Ecto neural progenitor cell (in vitro differentiated cells): ENCODE measurements at regions not wholly inside any gene's neighbourhood (a gene's known extent, or its start where the extent isn't known, plus 50 kb on each side); places are given as distances from the start of the nearest gene placed in this dataset.

ENCODE experiments used
- DNase-seq: peaks from one replicate; pipeline ENCODE4 v3.0.0-alpha.2; 2018; ENCODE audit warnings: low spot score

DNA sequence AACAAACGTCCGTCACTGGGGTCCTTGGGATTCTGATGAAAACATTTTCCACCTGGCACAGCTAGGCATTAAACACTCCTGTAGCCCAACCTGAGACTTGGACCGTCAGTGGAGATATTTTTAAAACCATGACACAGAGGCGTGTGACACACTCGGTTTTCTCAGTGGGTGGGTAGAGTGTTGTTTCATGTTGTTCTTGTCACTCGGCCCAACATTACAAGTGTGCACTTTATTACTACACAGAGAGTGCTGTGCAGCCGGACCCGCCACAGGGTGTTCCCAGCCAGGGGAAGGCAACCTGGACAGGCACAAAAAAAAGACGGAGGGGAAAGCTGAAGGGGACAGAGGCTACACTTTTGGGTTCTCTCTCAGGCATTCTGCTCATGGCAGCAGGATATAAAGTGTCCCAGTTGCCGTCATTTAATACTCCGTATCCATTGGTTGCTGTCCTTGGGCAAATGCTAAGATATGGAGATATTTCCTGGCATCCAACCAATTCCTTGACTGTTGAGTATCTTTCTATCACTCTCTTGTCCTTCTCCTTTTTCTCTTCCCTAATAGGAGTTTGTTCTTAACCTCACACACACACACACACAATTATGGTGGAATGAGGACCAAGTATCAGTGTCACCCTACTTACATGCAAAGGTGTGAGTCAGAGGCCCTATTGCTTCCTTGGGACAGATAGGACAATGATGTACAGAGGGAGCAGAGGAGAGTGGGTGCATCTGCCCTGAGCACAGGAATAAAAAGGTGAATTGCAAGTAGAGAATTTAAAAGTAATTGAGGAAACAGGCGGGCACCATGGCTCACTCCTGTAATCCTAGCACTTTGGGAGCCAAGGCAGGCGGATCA lies 154.1 kb upstream of the SOX9 start:
- DNase-seq = no peak

DNA sequence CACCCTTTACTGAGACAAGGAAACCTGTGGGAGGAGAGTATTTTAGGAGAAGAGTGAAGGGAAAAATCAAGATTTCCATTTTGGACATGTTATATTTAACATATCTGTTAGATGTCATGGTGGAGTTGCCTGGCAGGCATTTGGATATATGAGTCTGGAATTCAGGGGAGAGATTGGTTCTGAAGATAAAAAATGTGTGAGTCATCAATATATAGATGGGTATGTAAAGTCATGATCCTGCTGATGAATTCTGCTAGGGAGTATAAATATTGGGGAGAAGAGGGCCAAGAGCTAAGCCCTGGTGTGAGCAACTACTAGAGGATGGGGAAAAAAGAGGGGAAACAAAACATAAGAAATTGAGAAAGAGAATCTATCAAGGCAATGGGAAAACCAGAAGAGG lies 151.3 kb upstream of the SOX9 start:
- no peak for DNase-seq

DNA sequence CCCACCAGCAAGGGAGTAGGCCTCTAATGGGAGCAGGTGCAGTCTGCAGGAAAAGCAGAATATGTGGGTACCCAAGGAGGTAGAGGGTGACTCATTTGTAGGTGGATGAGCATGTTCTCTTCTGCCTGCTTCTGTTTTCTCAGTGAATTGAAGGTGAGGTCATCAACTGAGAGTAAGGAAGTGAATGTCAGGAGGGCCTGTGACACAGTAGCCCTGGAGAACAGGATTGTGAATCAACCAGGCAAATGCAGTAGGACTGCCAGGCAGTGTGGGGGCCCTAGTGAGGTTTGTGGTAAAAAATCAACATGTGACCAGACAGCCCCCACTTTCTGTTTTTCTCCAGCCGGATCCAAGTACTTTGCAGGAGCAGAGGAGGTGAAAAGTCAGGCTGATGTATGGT lies 150.5 kb upstream of the SOX9 start:
- no peak for DNase-seq

DNA sequence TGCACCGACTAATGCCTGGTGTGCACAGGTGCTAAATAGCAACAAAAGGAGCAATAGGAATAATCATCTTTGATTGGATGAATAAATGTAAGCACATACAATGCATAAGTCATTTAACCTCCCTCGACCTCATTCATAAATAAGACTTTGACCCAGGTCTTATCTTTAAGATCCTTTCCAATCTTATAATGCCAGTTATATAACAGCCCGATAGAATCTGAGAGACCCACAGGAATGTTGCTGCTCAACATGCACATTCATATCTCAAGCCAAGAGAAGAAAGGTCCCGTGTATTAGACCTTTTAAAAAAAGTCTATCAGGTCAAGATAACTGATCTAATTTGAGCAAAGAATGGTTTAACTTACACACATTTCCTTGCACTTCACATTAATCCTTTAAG lies 146.8 kb upstream of the SOX9 start:
- DNase-seq = no peak

DNA sequence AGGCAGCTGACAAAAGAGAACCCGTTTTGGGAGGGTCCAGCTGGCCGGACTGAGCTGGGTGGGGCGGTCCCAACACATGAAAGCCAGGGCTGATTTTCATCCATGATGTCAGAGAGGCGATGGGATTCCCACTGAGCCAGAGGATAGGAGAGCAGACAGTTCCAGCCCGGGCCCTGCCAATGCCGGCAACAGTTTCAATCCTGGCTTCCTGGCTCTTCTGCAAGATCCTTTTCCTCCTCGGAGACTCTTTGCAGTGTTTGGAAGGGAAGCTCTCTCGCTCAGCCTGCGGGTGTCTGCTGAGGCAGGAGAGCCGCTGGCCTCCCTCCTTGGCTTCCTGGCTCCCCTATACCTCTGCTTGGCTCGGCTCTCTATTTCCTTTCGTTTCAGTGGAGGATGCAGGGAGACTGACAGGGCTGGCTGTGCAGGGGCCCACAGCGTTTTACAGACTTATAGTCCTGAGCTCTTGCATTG lies 145.5 kb upstream of the SOX9 start:
- DNase-seq = no peak

DNA sequence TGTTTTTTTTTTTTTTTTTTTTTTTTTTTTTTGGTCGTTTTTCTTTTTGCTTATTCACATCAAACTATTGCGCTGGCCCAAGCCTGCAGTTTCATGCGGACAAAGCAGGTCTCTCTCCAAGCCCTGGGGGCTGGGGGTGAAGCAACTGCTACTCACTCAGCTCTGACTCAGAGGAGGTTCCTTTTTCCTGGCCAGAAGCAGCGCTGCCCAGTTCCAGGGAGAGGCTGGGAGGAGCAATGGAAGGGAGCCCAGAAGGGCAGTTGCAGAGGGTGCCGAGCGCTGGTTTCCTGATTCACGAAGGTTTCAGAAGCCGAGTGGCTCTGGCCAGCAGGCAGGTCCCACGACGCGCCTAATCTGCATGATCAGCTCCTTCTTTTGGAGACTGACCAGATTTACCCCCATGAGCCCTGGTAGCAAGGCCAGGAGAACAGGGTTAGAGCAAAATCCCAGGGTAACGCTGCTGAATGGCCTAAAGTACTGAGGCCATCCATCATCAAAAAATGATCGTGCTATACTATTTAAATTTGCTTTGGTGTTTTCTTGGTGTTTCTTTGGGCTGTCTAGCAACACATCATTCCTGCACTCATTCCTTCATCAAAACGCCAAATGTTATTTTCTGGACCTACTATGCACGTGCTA lies 144.7 kb upstream of the SOX9 start:
- DNase-seq = peak; percentile 56

DNA sequence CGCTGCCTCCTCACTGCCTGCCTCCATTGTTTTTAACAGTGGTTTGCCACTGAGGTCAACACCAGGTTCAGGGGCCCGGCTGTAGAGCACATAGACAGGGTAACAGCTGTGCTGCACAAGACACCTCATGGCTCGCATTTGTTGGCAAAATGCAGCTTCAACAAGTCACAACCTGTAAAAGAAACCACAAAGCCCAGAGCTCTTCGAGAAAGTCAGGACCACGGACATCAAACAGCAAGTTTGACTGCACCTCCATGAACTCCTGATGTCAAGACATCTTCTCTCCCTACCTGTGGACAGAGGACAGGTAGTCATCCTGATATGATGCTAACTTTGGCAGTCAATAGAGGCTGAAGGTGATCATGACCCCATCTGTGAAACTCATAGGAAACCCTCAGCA lies 142.4 kb upstream of the SOX9 start:
- no peak for DNase-seq

DNA sequence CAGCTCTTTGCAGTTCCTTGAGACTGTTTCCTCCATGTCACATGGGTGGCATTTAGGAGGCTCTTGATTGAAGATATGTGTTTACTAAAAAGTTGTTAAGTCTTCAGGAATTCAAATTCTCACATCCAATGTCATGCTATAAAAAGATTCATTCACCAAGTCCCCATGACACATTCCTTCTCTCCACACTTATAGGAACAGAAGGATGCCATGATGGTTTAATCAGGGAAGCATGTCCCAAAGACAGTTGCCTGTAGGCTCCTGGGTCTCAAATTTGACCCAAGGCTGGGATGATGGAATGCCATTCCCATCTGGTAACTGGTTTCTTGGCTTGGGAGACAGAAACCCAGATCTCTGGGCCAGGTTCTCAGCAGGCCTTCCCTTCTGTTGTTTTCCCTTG lies 140.6 kb upstream of the SOX9 start:
- no peak for DNase-seq

DNA sequence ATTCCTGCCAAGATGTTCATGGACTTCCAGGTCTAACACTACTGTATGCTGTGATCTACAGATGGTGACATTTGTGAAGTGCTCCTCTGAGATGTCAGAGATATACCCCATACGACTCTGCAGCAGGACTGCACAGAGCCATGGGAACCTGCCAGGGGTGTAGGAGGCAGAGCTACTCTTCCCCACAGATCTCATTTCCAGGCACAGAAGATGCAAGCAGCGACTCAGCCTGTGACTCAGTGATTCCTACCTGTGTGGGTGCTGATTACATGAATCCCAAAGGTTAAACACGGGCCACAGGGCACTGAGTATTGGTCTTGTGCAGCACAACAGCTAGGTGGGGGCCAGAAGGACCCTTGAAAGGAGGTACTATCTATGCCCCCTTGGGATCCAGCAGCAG lies 137.0 kb upstream of the SOX9 start:
- DNase-seq = no peak

DNA sequence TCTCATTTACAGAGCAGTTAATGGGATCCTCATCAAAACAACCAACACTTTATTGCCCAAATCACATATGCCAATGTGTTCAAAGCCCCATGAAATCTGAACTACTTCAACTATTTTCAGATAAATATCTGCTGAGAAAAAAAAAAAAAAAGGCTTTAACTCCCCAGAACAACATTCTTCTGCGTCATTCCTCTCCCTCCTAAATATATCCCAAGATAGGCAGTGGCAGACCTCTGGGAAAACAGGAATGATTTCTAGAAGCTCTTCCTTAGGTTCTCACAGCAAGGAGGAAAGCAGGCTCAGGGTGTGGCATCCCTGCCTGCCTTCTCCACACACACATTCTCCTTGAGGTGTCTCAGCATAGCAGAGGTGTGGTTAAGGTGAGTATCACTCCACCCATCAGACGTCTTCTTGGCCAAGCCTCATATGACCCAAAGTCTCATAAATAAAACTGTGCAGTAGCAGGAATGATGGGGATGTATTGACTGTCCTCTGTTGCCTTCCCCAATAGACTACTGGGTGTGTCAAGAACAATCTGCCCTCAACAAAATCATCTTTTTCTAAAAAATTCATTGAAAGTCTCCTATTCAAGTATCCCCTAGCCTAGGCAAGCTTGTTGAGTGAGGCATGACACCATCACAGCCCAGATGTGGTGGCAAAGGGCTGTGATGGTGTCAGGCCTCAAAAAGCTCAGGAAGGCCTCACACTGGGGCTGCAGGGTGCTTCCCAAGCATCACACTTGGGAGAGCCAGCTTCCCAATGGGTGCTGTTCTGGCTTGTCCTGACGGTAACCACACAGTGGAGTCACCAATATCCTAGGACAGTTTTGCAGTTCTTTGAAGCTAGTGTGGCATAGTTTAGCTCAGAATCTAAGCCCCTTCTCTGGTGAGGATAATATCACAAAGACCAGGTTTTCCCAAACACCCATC lies 135.4 kb upstream of the SOX9 start:
- DNase-seq = no peak

DNA sequence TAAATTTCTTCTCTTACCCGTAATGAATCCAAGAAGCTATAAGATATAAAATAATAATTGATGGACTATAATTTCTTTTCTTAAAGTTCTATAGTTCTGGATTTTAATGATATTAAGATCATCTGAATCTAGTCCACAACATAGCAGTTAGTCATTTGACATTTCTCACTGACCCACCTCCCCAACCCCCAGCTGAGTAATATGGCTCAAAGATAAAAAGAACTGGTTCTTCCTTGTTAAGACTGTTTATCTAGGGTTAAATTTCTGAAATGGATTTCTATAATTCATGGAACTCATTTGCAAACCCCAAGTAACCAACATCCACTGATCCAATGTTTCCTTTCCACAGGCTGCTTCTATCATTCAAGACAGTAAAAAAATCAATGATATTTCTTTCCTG lies 133.9 kb upstream of the SOX9 start:
- DNase-seq = no peak

DNA sequence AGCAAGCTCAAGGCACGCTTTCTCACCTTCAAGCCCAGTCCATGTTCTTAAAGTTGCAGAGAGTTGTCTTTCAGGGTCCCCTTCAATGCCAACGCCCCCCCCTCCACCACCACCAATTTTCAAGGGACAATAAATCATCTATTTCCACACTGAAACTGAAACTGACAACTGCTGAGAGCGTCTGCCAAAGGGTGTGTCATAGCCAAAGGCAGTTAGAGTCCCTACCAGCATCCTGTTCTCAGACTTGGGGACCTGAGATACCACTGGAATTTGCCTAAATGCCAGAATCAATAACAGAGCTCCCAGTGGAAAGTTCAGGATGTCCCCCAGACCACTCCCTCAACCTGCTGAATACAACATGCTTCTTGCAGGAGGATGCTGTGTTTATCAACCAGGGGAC lies 133.2 kb upstream of the SOX9 start:
- no peak for DNase-seq

DNA sequence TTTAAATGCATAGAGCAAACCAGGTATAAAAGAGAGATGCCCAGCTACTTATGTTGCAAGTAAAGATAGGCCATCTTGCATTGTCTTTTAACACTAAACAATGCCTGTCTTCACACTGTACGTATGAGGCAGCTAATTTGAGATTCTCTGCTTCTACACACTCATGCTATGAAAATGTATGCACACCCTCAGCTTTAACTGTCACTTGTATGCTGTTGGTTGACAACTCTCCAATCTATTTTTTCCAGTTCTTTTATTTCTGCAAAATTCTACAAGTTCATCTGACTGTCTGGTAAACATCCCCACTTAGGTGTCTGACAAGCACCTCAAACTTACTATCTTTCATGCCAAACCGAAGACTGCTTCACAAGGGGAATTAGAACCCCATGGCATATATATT lies 131.7 kb upstream of the SOX9 start:
- no peak for DNase-seq

DNA sequence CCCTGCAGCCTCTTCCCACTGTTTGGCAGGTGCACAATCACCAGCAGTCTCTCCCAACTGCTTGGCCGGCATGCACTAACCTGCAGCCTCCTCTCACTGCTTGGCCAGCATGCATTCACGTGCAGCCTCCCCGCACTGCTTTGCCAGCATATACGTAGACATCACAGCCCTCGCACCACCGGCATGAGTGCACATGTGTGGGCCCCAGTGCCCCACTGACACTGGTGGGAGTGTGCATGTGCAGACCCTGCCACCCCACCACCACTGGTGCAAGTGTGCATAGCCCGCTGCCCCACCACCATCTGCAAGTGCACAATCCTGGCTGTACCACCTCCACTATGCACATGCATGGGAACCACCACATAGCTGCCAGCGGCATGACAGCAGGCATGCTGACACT lies 127.5 kb upstream of the SOX9 start:
- no peak for DNase-seq

DNA sequence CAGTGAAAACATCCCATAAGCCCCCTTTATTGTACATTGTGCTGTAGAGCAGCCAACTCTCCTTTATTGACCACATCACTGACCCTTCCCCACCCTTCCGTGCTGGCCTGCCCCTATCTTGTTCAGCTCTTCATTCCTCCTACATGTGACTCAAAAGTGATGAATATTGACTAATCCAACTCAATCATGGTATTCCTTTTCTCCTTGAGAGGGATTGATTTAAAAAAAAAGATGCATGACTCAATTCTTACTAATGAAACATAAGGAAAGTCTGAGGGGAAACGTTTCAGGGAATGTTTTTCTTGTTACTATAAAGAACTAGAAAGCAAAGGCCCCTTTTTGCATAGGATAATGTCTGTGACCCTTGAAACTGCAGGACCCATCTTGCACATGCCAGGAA lies 125.2 kb upstream of the SOX9 start:
- DNase-seq = no peak

DNA sequence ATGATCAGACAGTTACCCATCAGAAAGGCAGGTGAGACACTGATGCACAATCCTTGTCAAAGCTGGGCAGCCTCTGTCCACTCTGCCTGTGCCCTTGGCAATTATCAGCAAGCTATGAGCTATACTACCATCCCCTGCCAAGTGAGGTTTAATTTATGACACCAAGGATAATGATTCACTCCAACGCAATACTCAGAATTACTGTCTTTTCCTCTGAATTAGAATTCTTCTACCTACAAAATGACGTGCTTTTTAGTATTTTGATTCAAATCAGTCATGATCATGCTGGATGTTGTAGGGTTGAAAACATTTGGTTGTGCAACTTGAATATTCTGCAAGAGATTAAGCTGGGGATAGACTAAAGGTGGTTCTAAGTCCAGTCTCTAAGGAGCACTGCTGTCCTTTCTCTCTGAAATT lies 116.8 kb upstream of the SOX9 start:
- DNase-seq = no peak

DNA sequence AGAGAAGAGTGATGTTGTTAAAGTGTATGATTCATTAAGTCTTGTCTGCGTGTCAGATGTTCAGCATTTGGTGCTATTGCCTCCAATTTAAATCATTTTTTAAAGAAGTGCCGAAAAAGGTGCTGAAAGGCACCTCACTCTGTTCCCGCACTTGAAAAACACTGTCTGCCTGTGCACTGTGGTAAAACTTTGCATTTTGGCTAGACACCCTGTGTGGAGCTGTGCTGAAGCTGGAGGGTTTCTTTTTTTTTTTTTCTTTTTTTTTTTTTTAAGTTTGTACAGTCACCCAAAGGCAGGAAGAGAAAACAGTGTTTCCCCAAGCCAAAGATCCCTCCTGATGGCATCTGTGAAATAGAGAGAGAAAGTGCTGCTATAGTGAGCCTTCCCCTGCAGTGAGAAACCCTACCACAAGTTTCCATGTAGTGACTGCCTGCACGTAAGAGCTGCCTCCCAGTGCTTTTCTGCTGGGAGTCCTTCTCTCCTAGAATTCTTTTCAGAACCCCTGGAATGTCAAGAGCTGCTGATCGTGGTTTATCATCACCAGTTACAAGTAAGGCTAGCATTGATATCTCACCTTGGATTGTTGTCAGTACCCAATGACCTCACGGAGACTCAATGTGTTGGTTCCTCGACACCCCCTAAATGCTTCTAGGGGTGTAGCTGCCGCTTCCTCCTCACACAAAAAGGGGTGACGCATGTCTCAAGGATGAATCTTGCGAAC lies 116.0 kb upstream of the SOX9 start:
- no peak for DNase-seq

DNA sequence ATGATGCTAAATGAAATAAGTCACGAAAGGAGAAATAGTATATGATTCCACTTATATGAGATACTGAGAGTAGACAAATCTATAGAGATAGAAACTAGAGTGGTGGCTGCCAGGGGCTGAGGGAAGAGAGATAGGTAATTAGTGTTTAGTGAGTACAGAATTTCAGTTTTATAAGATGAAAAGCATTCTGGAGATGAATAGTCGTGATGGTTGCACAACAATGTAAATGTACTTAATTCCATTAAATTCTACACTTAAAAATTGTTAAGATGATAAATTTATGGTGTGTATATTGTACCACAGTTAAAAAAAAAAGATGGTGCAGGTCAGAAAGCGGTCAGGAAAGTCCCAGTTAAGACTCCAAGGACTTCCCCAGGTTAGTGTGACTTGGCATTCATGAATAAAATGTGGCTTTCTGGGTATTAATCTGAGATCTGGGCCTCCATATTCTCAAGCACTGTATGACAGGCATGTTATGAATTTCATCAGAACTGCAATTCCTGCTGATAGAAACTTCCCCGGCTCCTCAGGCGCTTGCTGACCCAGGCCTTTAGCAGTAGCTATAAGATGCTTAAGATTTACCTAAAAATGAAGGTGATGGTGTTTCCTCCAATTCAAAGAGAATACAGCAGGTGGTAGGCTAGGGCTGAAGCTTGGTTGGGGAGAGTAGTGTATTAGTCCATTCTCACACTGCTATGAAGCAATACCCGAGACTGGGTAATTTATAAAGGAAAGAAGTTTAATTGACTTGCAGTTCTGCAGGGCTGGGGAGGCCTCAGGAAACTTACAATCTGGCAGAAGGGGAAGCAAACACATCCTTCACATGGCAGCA lies 115.3 kb upstream of the SOX9 start:
- DNase-seq = no peak

DNA sequence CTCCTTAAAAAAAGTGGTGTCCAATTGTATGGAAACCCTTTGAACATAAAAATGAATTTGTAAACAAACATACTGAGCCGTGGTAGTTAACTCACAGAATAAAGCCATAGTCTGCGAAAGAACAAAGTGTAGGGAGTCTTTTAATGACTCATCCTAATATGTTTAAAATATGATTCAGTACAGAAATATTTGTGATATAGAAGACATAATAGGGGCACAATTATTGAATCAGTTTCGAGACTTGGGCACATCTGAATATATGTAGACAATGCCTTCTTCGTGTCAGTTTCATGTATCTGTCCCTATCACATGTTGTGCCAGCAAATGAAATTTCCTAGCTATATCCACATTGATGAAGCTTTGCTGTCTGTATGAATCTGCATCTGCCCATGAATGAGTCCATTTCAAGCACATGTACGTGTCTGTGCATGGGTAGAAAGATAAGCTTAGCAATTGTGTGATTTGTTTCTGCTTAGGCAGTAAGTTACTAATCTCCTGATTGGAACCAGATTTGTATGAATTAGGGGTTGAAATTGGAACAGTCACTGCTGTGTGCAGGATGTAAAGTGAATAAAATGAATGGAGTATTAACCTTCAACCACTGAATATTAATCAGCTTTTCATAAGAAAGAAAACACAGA lies 112.5 kb upstream of the SOX9 start:
- DNase-seq = no peak

DNA sequence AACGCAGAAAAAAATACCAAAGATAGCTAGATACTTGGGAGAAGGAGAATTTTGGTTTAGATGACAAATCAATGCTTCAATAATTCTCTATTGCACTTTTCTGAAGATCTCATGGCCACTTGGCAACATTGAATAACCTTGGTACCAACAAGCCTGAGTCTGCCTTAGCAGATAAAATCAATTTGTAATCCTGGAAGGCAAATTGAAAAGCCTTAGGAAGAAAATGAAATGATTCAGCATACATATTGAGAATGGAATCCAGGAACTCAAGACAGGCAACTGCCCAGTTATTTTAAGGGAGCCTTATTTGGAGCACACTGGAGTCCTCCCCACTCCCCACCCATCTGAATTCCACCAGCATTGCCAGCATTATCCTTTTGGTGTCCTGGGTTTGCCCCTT lies 109.3 kb upstream of the SOX9 start:
- no peak for DNase-seq
